Small intestine (tissue), 7 donors: ENCODE measurements at regions not wholly inside any gene's neighbourhood (a gene's known extent, or its start where the extent isn't known, plus 50 kb on each side); places are given as distances from the start of the nearest gene placed in this dataset.

Experiments
- DNase-seq, 2 donors: peaks; one replicate each; pipeline versions ENCODE4 v3.0.0 to v3.0.0-alpha.2; 2013
- FAIRE-seq: peaks from 2 replicates; lab custom pipeline; 2012; peaks lifted over from hg19 to GRCh38; lab: Jason Lieb, UNC
- H3K27ac ChIP-seq, 3 donors: one replicate each; pipeline ENCODE4 v1.5.1; 2013; ENCODE audit warnings: low read length in 2 of 3, mild to moderate bottlenecking in 2 of 3, control low read depth in 1 of 3, inconsistent platforms in 1 of 3, low read depth in 1 of 3, moderate library complexity in 1 of 3
- H3K27me3 ChIP-seq, 3 donors: one replicate each; pipeline ENCODE4 v1.6.1; 2013; ENCODE audit warnings: low read length in 3 of 3, inconsistent platforms in 1 of 3; ENCODE audit not compliant: control insufficient read depth in 3 of 3, insufficient read depth in 3 of 3
- H3K36me3 ChIP-seq, 3 donors: one replicate each; pipeline ENCODE4 v1.6.1; 2013; ENCODE audit warnings: low read length in 3 of 3, inconsistent platforms in 1 of 3, low read depth in 1 of 3, mild to moderate bottlenecking in 1 of 3, moderate library complexity in 1 of 3; ENCODE audit not compliant: control insufficient read depth in 3 of 3, insufficient read depth in 2 of 3
- H3K4me1 ChIP-seq, 3 donors: one replicate each; pipeline ENCODE4 v1.6.1; 2013; ENCODE audit warnings: low read length in 2 of 3, inconsistent platforms in 1 of 3, low read depth in 1 of 3, mild to moderate bottlenecking in 1 of 3, moderate library complexity in 1 of 3; ENCODE audit not compliant: control insufficient read depth in 3 of 3, insufficient read depth in 2 of 3
- H3K4me3 ChIP-seq, 3 donors: one replicate each; pipeline ENCODE4 v1.5.1; 2013; ENCODE audit warnings: low read length in 3 of 3, control low read depth in 1 of 3, inconsistent platforms in 1 of 3, low read depth in 1 of 3, mild to moderate bottlenecking in 1 of 3, moderate library complexity in 1 of 3
- H3K9me3 ChIP-seq, 2 donors: one replicate each; pipeline ENCODE4 v1.6.1; 2013; ENCODE audit warnings: low read depth in 1 of 2, low read length in 1 of 2; ENCODE audit not compliant: control insufficient read depth in 2 of 2, insufficient read depth in 1 of 2
- WGBS, 3 donors: extraction: QIAGEN DNeasy Blood & Tissue Kit; methylation state at CpG; one replicate each; pipeline ENCODE4 v1.1.7; 2013; 5-methylcytosine and 5-hydroxymethylcytosine counted together
- donor health status: healthy with polysubstance abuse.
- donor health status: control.
- donor health status: control.
- donor health status: Bipolar disorder and iron deficiency.
- donor health status: healthy.

- WGBS, 3 donors = 63 to 70% (median 67%) methylated on average over 2 of the region's 2 CpGs
- Histone ChIP-seq H3K27me3 (no peaks in the 10 kb centered on the region), H3K9me3 (no peaks in the 10 kb centered on the region), H3K4me3 (no peak overlapping the region), H3K36me3 (no peaks in the 10 kb centered on the region), H3K27ac (no peak overlapping the region), H3K4me1 (no peaks in the 10 kb centered on the region)
- no peak for FAIRE-seq
- DNase-seq = no peak
Measured at GRCh38 chr10:125475815-125476214, 207.1 kb downstream of the TEX36 start.

GRCh38 chr10:125473143-125473793, 209.7 kb downstream of the TEX36 start:
- Histone ChIP-seq H3K4me3 (no peak overlapping the region), H3K27me3 (no peaks in the 10 kb centered on the region), H3K27ac (no peak overlapping the region), H3K4me1 (no peaks in the 10 kb centered on the region), H3K36me3 (no peaks in the 10 kb centered on the region), H3K9me3 (no peaks in the 10 kb centered on the region)
- no peak for FAIRE-seq
- WGBS, 3 donors = 71 to 72% (median 72%) methylated on average over 7 of the region's 7 CpGs
- no peak for DNase-seq

- no peaks in the 10 kb centered on the region for H3K4me1 ChIP-seq
- DNase-seq (peak; percentile 7 to 24), FAIRE-seq (no peak)
- no peaks in the 10 kb centered on the region for H3K27me3 ChIP-seq
- no peaks in the 10 kb centered on the region for H3K9me3 ChIP-seq
- no peak overlapping the region for H3K27ac ChIP-seq
- H3K4me3 ChIP-seq = no peak overlapping the region
- WGBS, 3 donors = 67 to 80% (median 73%) methylated on average over 4 of the region's 4 CpGs
- H3K36me3 ChIP-seq = no peaks in the 10 kb centered on the region
Measured at GRCh38 chr10:125472010-125472607, 210.9 kb downstream of the TEX36 start.

- DNase-seq (no peak), FAIRE-seq (no peak)
- Histone ChIP-seq H3K4me3 (no peak overlapping the region), H3K9me3 (no peaks in the 10 kb centered on the region), H3K27me3 (no peaks in the 10 kb centered on the region), H3K27ac (no peak overlapping the region), H3K36me3 (no peaks in the 10 kb centered on the region), H3K4me1 (no peaks in the 10 kb centered on the region)
- 91 to 92% (median 92%) methylated on average over 16 of the region's 16 CpGs for WGBS, 3 donors
Measured at GRCh38 chr10:125468278-125468677, 214.7 kb downstream of the TEX36 start.

GRCh38 chr10:125466685-125467084, 216.3 kb downstream of the TEX36 start:
- Histone ChIP-seq H3K27me3 (no peaks in the 10 kb centered on the region), H3K9me3 (no peaks in the 10 kb centered on the region), H3K27ac (no peak overlapping the region), H3K36me3 (no peaks in the 10 kb centered on the region), H3K4me3 (no peak overlapping the region), H3K4me1 (no peaks in the 10 kb centered on the region)
- FAIRE-seq (no peak), DNase-seq (no peak)
- 76 to 91% (median 78%) methylated on average over 1 of the region's 1 CpG for WGBS, 3 donors

GRCh38 chr10:125462845-125463244, 220.1 kb downstream of the TEX36 start:
- 75 to 89% (median 83%) methylated on average over 2 of the region's 2 CpGs for WGBS, 3 donors
- Histone ChIP-seq H3K4me1 (no peaks in the 10 kb centered on the region), H3K9me3 (no peaks in the 10 kb centered on the region), H3K27ac (no peak overlapping the region), H3K36me3 (no peaks in the 10 kb centered on the region), H3K27me3 (no peaks in the 10 kb centered on the region), H3K4me3 (no peak overlapping the region)
- no peak for FAIRE-seq
- DNase-seq = no peak

- H3K36me3 ChIP-seq = no peaks in the 10 kb centered on the region
- H3K27me3 ChIP-seq = no peaks in the 10 kb centered on the region
- FAIRE-seq (no peak), DNase-seq (no peak)
- no peak overlapping the region for H3K4me3 ChIP-seq
- no peaks in the 10 kb centered on the region for H3K4me1 ChIP-seq
- WGBS, 3 donors = 85 to 90% (median 90%) methylated on average over 4 of the region's 4 CpGs
- no peak overlapping the region for H3K27ac ChIP-seq
- no peaks in the 10 kb centered on the region for H3K9me3 ChIP-seq
Measured at GRCh38 chr10:125460326-125460725, 222.6 kb downstream of the TEX36 start.

- Histone ChIP-seq H3K9me3 (no peaks in the 10 kb centered on the region), H3K4me3 (no peak overlapping the region), H3K27ac (no peak overlapping the region), H3K36me3 (no peaks in the 10 kb centered on the region), H3K27me3 (peaks cover 0 to 2% (median 0%) of the 10 kb centered on the region in 3 donors), H3K4me1 (no peaks in the 10 kb centered on the region)
- WGBS, 3 donors = 40 to 47% (median 43%) methylated on average over 5 of the region's 5 CpGs
- FAIRE-seq (no peak), DNase-seq (no peak)
Measured at GRCh38 chr10:125457406-125457805, 225.6 kb downstream of the TEX36 start.
